Fibroblast of skin of abdomen (primary cell): ENCODE measurements at regions not wholly inside any gene's neighbourhood (a gene's known extent, or its start where the extent isn't known, plus 50 kb on each side); places are given as distances from the start of the nearest gene placed in this dataset.

Experiments used
- DNase-seq: peaks from one replicate; pipeline ENCODE4 v3.0.0-alpha.2; 2013

DNA sequence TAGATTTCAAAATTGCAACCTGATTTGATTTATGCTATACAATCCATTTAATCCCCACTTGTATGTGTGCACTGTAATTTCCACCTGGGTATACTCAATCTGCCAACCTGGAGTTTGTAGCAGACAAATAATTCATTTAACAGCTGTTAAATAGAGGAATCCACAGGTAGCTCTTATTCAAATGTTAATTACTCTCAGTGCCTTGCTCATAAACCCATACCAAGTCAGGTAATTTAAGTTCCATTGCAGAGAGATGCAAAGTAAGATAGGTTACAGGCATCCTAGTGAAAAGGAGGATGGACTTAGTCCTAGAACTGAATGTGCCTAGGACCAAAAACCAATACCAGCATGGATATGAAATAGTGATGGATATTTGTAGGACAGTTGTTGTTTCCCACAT, 674.2 kb downstream of the TBL1XR1 start:
- no peak for DNase-seq

- DNase-seq, result peak; percentile 2
Observed at GRCh38 chr3:176522436-176522835, 674.8 kb downstream of the TBL1XR1 start.

GRCh38 chr3:176521531-176522175, 675.6 kb downstream of the TBL1XR1 start:
- DNase-seq, result peak; percentile 94

DNA sequence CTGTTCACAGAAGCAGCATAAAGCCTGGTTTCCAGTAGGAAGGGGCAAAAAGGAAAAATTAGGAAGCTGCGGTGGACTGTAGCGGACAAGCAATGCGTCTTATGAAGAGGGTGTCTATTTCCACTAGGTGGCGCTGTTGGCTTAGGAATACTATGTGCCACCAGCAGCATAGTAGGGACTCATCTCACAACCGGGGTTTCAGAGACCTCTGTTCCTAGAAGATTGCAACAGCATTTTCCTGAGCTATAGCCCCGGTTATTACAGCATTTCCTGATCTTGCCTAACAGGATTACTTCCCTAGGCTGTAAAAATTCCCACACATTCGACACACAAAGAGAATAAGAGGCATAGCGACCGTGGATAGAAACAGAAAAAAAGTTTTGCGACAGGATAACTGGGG, 683.0 kb downstream of the TBL1XR1 start:
- peak; percentile 10 for DNase-seq

- peak; percentile 31 for DNase-seq
Observed at GRCh38 chr3:176513604-176514003, 683.7 kb downstream of the TBL1XR1 start.

DNA sequence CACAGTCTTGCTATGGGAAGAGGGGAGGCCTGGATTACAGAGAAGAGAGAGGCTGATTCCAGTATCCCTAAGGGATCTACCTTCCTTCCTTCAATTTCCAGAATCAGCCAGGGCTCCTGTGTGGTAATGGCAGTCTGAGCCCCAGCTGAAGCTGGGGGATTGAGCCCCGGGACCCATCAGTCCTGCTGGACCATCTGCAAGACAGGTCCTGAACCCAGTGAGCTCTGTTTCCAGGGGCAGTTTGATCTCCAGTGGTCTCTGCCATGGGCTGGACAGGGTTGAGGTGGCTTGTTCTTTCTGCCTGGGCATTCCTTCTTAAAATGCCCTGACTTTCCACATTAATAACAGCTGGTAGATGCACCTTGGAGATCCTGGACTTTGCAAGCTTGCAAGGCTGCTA, 685.2 kb downstream of the TBL1XR1 start:
- no peak for DNase-seq

DNA sequence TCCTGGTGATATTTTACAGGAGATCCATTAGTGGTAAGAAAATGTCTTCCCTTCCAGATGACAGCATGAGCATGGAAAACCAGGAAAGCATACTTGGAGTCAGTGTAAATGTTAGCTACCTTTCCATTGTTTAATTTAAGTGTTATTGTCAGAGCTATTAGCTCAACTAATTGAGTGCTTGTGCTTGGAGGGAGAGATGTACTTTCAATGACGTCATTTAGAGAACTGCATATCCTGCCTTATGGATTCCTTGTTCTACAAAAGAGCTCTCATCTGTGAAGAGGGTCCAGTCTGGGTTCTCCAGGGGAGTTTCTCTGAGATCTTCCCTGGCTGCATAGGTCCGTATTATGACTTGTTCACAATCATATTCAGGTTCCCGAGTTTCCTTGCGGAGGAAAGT, 687.2 kb downstream of the TBL1XR1 start:
- DNase-seq, result no peak

GRCh38 chr3:176505878-176506621, 691.2 kb downstream of the TBL1XR1 start:
- no peak for DNase-seq

GRCh38 chr3:176491084-176491483, 706.2 kb downstream of the TBL1XR1 start:
- no peak for DNase-seq

DNA sequence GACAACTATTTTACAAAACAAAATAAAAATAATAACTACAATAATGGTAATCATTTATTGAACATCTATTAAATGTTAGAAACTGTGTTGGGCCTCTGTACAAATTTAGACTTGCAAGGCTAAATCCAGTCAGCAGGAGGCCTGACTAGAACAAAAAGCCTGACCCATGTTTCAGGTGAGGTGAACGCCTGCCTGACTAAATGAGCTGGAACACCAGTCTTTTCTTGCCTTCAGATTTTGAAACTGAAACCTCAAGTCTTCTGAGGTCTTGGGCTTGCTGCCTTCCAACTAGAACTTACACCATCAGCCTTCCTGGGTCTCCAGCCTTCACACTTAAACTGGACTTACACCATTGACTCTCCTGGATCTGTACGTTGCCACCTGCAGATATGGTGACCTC, 706.9 kb downstream of the TBL1XR1 start:
- DNase-seq, result no peak

DNA sequence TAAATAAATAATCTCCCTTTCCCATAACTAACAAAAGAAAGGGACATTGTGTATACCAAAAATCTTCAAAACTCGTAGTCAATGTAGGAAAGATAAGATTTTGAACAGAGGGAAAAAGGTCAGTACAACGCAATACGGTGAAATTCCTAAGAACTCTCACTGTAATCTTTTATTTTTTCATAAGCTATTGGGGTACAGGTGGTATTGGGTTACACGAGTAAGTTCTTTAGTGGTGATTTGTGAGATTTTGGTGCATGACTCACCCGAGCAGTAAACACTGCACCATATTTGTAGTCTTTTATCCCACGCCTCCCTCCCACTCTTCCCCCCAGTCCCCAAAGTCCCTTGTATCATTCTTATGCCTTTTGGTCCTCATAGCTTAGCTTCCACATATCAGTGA, 718.0 kb downstream of the TBL1XR1 start:
- DNase-seq, result no peak

- DNase-seq, result peak; percentile 47
Observed at GRCh38 chr3:176469694-176470205, 727.5 kb downstream of the TBL1XR1 start.

DNA sequence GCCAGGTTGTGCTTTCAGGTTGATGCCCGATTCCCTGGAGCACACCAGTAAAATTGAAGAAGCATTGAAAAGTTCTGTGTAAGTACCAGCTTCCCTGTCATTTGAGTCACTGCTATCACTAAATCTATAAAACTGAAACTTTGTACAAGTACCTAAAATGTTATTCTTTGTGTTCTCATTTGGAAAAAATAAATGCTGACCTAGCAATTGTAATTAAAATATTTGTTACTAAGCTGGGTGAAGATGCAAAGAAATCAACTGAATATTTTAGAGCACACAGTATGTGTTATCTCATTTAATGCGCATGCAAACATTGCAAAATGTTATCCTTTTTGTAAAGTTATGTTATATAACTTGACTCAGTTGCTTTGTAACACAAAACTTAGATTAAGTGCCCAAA, 733.7 kb downstream of the TBL1XR1 start:
- DNase-seq, result no peak

DNA sequence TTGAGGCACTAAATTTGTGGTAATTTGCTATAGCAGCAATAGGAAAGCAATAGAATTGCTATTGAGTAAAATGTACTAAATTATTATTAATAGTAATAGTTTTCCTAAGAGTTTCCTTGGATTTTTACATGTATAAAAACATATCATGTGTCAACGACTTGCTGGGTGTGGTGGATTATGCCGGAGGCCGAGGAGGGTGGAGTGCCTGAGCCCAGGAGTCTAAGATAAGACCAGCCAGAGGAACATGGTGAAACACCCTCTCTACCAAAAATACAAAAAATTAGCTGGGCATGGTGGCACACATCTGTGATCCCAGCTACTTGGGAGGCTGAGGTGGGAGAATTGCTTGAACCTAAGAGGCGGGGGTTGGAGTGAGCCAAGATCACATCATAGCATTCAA, 749.9 kb downstream of the TBL1XR1 start:
- no peak for DNase-seq

- DNase-seq, result no peak
Observed at GRCh38 chr3:176442326-176442725, 755.0 kb downstream of the TBL1XR1 start.

- DNase-seq, result no peak
Observed at GRCh38 chr3:176439729-176440128, 757.6 kb downstream of the TBL1XR1 start.

- peak; percentile 42 for DNase-seq
Observed at GRCh38 chr3:176431991-176432390, 765.3 kb downstream of the TBL1XR1 start.

DNA sequence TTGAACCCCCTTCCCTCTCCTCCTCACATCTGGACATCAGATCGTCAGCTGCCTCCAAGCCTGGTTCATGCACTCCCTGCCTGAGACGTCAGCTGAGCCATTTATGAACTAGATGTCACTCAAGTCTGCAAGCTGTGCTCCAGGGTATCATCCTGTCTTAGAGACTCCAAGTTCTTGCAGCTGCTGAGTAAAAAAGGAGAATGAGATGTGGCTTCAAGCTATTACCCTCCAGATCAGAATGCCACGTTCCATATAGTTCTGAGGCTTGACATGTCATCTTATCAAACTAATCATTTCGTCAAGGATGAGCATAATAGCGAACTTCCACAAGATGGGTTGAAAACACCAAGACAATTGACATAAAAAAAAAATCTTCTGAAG, 766.3 kb downstream of the TBL1XR1 start:
- peak; percentile 33 for DNase-seq

GRCh38 chr3:176430244-176431037, 766.8 kb downstream of the TBL1XR1 start:
- peak; percentile 65 for DNase-seq

GRCh38 chr3:176428552-176428951, 768.7 kb downstream of the TBL1XR1 start:
- peak; percentile 16 for DNase-seq

GRCh38 chr3:176426371-176426770, 770.9 kb downstream of the TBL1XR1 start:
- DNase-seq, result no peak

GRCh38 chr3:176416870-176417269, 780.4 kb downstream of the TBL1XR1 start:
- DNase-seq, result no peak

DNA sequence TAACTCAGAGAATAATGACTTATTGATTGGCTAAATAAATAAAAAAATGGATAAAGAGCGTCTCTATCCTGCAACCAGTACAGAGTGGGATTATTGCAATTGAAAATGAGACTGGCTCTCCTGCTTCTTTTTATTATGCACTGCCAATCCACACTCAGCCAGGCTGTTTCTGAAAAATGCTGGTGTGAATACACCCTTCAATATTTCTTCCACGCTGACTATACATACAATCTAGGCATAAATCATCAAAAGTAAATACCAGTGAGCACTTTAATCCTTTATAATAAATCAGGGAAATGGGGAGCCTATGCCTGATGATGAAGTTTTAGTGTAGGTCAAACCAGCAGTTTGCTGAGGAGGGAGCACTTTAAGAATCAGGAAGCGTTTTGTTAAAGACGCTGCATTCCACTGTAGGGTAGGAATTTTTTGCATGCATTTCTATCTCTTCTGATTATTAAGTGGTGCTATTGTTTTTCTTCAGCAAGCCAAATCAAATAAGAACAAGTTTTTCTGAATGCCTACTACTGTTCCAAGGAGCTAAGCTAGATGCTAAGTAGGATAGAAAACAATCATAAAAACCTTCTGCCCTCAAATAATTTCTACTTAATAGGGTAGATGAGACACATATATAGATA, 781.5 kb downstream of the TBL1XR1 start:
- no peak for DNase-seq
